Common myeloid progenitor, CD34-positive (primary cell): ENCODE measurements at regions not wholly inside any gene's neighbourhood (a gene's known extent, or its start where the extent isn't known, plus 50 kb on each side); places are given as distances from the start of the nearest gene placed in this dataset.

Experiments used
- CTCF ChIA-PET: fragments of 350-600 bp; sonication (Branson Sonifier 250); formaldehyde crosslinking; loops from one replicate; lab custom pipeline; 2021; ENCODE audit warnings: antibody characterized with exemption; lab: Charles Lee
- POLR2A ChIA-PET: fragments of 350-600 bp; sonication (Branson Sonifier 250); formaldehyde crosslinking; loops from one replicate; lab custom pipeline; 2021; ENCODE audit warnings: antibody characterized with exemption; lab: Charles Lee
- DNase-seq, 3 donors: peaks; one replicate each; pipeline versions ENCODE4 v3.0.0 to v3.0.0-alpha.2; 2013
- H3K27ac ChIP-seq, 2 experiments: 1 replicate in 1 of 2; 2 replicates in 1 of 2; pipeline ENCODE4 v1.7.0; 2013; ENCODE audit warnings: inconsistent platforms in 2 of 2, low read length in 2 of 2, mild to moderate bottlenecking in 2 of 2, low read depth in 1 of 2, moderate library complexity in 1 of 2; ENCODE audit not compliant: severe bottlenecking in 2 of 2, insufficient read depth in 1 of 2, poor library complexity in 1 of 2
- H3K27me3 ChIP-seq, 5 experiments: replicated peaks in 2 of 5; 1 replicate in 3 of 5; 2 replicates in 2 of 5; pipeline versions ENCODE4 v1.6.1 to v1.7.0; 2013; ENCODE audit warnings: low read length in 4 of 5, mild to moderate bottlenecking in 2 of 5, moderate library complexity in 2 of 5, inconsistent platforms in 1 of 5; ENCODE audit not compliant: insufficient read depth in 5 of 5, control insufficient read depth in 4 of 5
- H3K36me3 ChIP-seq, 4 experiments: 1 replicate in 2 of 4; 2 replicates in 2 of 4; pipeline versions ENCODE4 v1.6.1 to v1.7.0; 2013; ENCODE audit warnings: low read length in 3 of 4, control low read depth in 1 of 4, mild to moderate bottlenecking in 1 of 4; ENCODE audit not compliant: control insufficient read depth in 4 of 4, insufficient read depth in 4 of 4
- H3K4me1 ChIP-seq, 4 experiments: 1 replicate in 3 of 4; 2 replicates in 1 of 4; pipeline versions ENCODE4 v1.6.1 to v1.7.1; 2013; ENCODE audit warnings: low read length in 3 of 4, mild to moderate bottlenecking in 3 of 4, control low read depth in 1 of 4, inconsistent platforms in 1 of 4, moderate library complexity in 1 of 4; ENCODE audit not compliant: control insufficient read depth in 4 of 4, insufficient read depth in 4 of 4; ENCODE audit errors: control extremely low read depth in 1 of 4
- H3K4me3 ChIP-seq, 7 experiments: 1 replicate in 4 of 7; 2 replicates in 3 of 7; pipeline versions ENCODE4 v1.5.1 to v1.7.0; 2013; ENCODE audit warnings: mild to moderate bottlenecking in 7 of 7, low read length in 6 of 7, moderate library complexity in 6 of 7, inconsistent platforms in 2 of 7, low read depth in 2 of 7, control low read depth in 1 of 7; ENCODE audit not compliant: insufficient read depth in 4 of 7, control insufficient read depth in 1 of 7; ENCODE audit errors: extremely low read depth in 1 of 7
- H3K9me3 ChIP-seq, 5 experiments: 1 replicate in 4 of 5; 2 replicates in 1 of 5; pipeline versions ENCODE4 v1.6.1 to v1.7.1; 2013; ENCODE audit warnings: low read length in 4 of 5, mild to moderate bottlenecking in 2 of 5, inconsistent platforms in 1 of 5, low read depth in 1 of 5, moderate library complexity in 1 of 5; ENCODE audit not compliant: control insufficient read depth in 4 of 5, insufficient read depth in 2 of 5; ENCODE audit errors: control extremely low read depth in 1 of 5
- WGBS: methylation state at CpG from one replicate; pipeline ENCODE4 v1.1.5; 2013; ENCODE audit not compliant: insufficient coverage; 5-methylcytosine and 5-hydroxymethylcytosine counted together

- CTCF ChIA-PET, result no interaction called here
- H3K9me3 ChIP-seq, result no peaks in the 10 kb centered on the region
- no peaks in the 10 kb centered on the region for H3K27me3 ChIP-seq
- H3K4me3 ChIP-seq, result no peak overlapping the region
- POLR2A ChIA-PET, result interaction anchor here (0.6 kb wide), 1 partner anchor 827 kb away, joined by 3 read pairs; no protein-coding TSS in a partner anchor
- no peaks in the 10 kb centered on the region for H3K4me1 ChIP-seq
- no peaks in the 10 kb centered on the region for H3K36me3 ChIP-seq
- WGBS, result 100% methylated on average over 2 of the region's 2 CpGs
- no peak for DNase-seq
- H3K27ac ChIP-seq, result no peak overlapping the region
Measured at GRCh38 chr5:91850031-91850430, 466.9 kb upstream of the ARRDC3 start.

- Histone ChIP-seq H3K4me3 (no peak overlapping the region), H3K36me3 (no peaks in the 10 kb centered on the region), H3K27me3 (no peaks in the 10 kb centered on the region), H3K9me3 (no peaks in the 10 kb centered on the region), H3K4me1 (no peaks in the 10 kb centered on the region), H3K27ac (no peak overlapping the region)
- DNase-seq, result no peak
- ChIA-PET POLR2A (no interaction called here), CTCF (no interaction called here)
- 100% methylated on average over 2 of the region's 3 CpGs for WGBS
Measured at GRCh38 chr5:91849069-91849468, 466.0 kb upstream of the ARRDC3 start.

GRCh38 chr5:91848453-91848852, 465.3 kb upstream of the ARRDC3 start:
- Histone ChIP-seq H3K27me3 (no peaks in the 10 kb centered on the region), H3K4me1 (no peaks in the 10 kb centered on the region), H3K36me3 (no peaks in the 10 kb centered on the region), H3K4me3 (no peak overlapping the region), H3K27ac (no peak overlapping the region), H3K9me3 (no peaks in the 10 kb centered on the region)
- ChIA-PET POLR2A (no interaction called here), CTCF (no interaction called here)
- WGBS, result 89% methylated on average over 3 of the region's 3 CpGs
- DNase-seq, result no peak

DNA sequence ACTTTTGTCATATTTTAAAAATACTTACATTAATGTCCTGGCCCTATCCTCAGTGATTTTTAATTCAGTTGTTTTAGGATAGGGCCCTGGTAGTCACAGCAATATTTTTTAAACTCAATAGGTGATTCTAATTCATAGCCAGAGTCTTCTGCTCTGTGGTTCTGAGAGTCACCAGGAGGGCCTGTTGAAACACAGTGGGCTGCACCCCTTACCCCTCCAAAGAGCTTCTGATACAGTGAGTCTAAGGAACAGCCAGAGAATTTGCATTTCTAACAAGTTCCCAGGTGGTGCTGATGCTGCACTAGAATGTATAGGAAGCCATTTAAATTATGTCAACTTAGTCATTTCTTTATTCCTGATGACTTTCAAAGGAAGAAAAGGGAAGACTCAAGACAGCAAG, 458.3 kb upstream of the ARRDC3 start:
- H3K36me3 ChIP-seq, result no peaks in the 10 kb centered on the region
- CTCF ChIA-PET, result no interaction called here
- H3K4me1 ChIP-seq, result no peaks in the 10 kb centered on the region
- no peak for DNase-seq
- no peaks in the 10 kb centered on the region for H3K27me3 ChIP-seq
- no peaks in the 10 kb centered on the region for H3K9me3 ChIP-seq
- POLR2A ChIA-PET, result no interaction called here
- H3K4me3 ChIP-seq, result no peak overlapping the region
- H3K27ac ChIP-seq, result no peak overlapping the region

DNA sequence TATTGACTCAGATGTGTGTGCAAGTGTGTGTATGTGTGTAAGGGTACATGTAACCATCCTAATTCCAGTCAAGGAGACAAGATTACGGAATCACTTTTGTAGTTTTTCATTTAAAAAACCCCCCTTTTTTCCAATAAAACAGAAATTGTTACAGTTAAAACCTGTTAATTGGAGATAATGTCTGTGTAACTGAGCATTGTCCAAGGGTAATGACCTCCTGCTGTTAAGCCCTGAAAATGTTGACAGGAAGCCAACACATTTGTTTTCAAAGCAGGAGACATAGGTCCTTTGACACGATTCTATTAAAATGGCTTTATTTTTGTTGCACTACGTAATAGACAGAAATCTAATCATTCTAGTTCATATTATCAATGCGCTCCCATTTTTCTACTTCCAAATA, 457.3 kb upstream of the ARRDC3 start:
- H3K4me3 ChIP-seq, result no peak overlapping the region
- WGBS, result 73% methylated on average over 2 of the region's 4 CpGs
- no peaks in the 10 kb centered on the region for H3K36me3 ChIP-seq
- ChIA-PET POLR2A (no interaction called here), CTCF (no interaction called here)
- H3K9me3 ChIP-seq, result no peaks in the 10 kb centered on the region
- no peak for DNase-seq
- no peaks in the 10 kb centered on the region for H3K27me3 ChIP-seq
- H3K27ac ChIP-seq, result no peak overlapping the region
- no peaks in the 10 kb centered on the region for H3K4me1 ChIP-seq

DNA sequence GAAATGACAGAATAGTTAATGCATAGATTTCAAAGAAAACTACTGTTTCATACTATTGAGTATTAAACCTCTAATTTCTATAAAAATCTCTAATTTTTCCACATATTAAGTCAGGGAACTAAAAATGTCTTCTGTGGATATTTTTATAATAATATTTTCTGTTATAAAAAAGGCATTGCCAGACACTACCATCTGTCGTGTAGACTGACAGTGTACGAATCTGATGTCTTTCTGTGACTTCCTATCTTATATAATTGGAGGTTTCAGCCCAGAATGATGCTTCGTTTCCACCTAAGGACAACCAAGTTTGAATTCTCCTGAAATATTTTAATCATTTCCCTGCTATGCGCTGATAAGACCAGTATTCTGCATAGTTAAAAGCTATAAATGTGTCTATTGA, 456.6 kb upstream of the ARRDC3 start:
- no peak for DNase-seq
- Histone ChIP-seq H3K9me3 (no peaks in the 10 kb centered on the region), H3K4me1 (no peaks in the 10 kb centered on the region), H3K27ac (no peak overlapping the region), H3K27me3 (no peaks in the 10 kb centered on the region), H3K4me3 (no peak overlapping the region), H3K36me3 (no peaks in the 10 kb centered on the region)
- WGBS, result no CpG with 5 or more reads among the region's 4 CpGs
- ChIA-PET CTCF (no interaction called here), POLR2A (no interaction called here)

DNA sequence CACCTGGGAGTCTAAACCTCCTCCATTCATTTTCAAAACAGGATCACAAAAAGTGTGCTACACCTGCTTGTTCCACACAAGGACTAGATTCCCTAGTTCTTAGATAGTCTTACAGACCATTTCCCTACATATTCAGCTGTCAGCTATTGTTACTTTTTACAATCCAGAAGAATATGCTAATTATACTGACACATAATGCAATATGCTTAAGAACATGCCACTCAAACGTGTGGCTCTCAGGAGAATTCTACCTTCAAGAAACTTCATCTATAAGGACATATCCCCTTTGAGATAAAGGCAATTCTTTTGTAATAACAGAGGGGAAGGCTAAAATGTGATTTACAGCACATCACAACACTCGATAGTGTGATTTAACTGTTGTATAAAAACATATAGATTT, 456.1 kb upstream of the ARRDC3 start:
- CTCF ChIA-PET, result no interaction called here

More for the DNA sequence above, 456.1 kb upstream of the ARRDC3 start:
- DNase-seq, result no peak
- Histone ChIP-seq H3K4me1 (no peaks in the 10 kb centered on the region), H3K27me3 (no peaks in the 10 kb centered on the region), H3K4me3 (no peak overlapping the region), H3K36me3 (no peaks in the 10 kb centered on the region), H3K9me3 (no peaks in the 10 kb centered on the region), H3K27ac (no peak overlapping the region)
- POLR2A ChIA-PET, result no interaction called here
- no CpG with 5 or more reads among the region's 2 CpGs for WGBS
